ENCODE measurements at regions not wholly inside any gene's neighbourhood (a gene's known extent, or its start where the extent isn't known, plus 50 kb on each side); places are given as distances from the start of the nearest gene placed in this dataset.

GRCh38 chr4:73001885-73002284 lies 67.6 kb downstream of the COX18 start:
- ATAC-seq (replicated peaks; ENCODE audit: extremely low read depth, poor library complexity, severe bottlenecking) = no peak
- no peaks in the 10 kb centered on the region for H3K4me1 Mint-ChIP-seq
- no peak for DNase-seq (ENCODE audit: low spot score in 2 of 2)
- H3K9me3 Mint-ChIP-seq = no peaks in the 10 kb centered on the region
- H3K27me3 Mint-ChIP-seq = peaks cover 51% of the 10 kb centered on the region
- H3K36me3 Mint-ChIP-seq (ENCODE audit: insufficient read depth) = no peaks in the 10 kb centered on the region
- no peak overlapping the region for H3K27ac Mint-ChIP-seq (ENCODE audit: low read depth)
- no peak overlapping the region for H3K4me3 Mint-ChIP-seq

GRCh38 chr4:72997409-72997808 lies 72.1 kb downstream of the COX18 start:
- ATAC-seq (replicated peaks; ENCODE audit: extremely low read depth, poor library complexity, severe bottlenecking) (no peak), DNase-seq (ENCODE audit: low spot score in 2 of 2) (no peak)
- Mint-ChIP-seq H3K27ac (ENCODE audit: low read depth) (no peak overlapping the region), H3K9me3 (no peaks in the 10 kb centered on the region), H3K36me3 (ENCODE audit: insufficient read depth) (no peaks in the 10 kb centered on the region), H3K27me3 (peaks cover 24% of the 10 kb centered on the region), H3K4me1 (no peaks in the 10 kb centered on the region), H3K4me3 (no peak overlapping the region)

GRCh38 chr4:72994670-72995069 lies 74.8 kb downstream of the COX18 start:
- DNase-seq (ENCODE audit: low spot score in 2 of 2) = no peak
- H3K27ac Mint-ChIP-seq (ENCODE audit: low read depth) = no peak overlapping the region
- H3K4me3 Mint-ChIP-seq = no peak overlapping the region
- ATAC-seq (replicated peaks; ENCODE audit: extremely low read depth, poor library complexity, severe bottlenecking) = no peak
- no peaks in the 10 kb centered on the region for H3K4me1 Mint-ChIP-seq
- H3K9me3 Mint-ChIP-seq = no peaks in the 10 kb centered on the region
- H3K36me3 Mint-ChIP-seq (ENCODE audit: insufficient read depth) = no peaks in the 10 kb centered on the region
- H3K27me3 Mint-ChIP-seq = peaks cover 20% of the 10 kb centered on the region

- H3K4me1 Mint-ChIP-seq = no peaks in the 10 kb centered on the region
- no peaks in the 10 kb centered on the region for H3K36me3 Mint-ChIP-seq (ENCODE audit: insufficient read depth)
- DNase-seq (ENCODE audit: low spot score in 2 of 2) (no peak), ATAC-seq (replicated peaks; ENCODE audit: extremely low read depth, poor library complexity, severe bottlenecking) (no peak)
- H3K9me3 Mint-ChIP-seq = no peaks in the 10 kb centered on the region
- peaks cover 20% of the 10 kb centered on the region for H3K27me3 Mint-ChIP-seq
- H3K27ac Mint-ChIP-seq (ENCODE audit: low read depth) = no peak overlapping the region
- H3K4me3 Mint-ChIP-seq = no peak overlapping the region
Observed at GRCh38 chr4:72993876-72994275, 75.6 kb downstream of the COX18 start.

GRCh38 chr4:72991873-72992272 lies 77.6 kb downstream of the COX18 start:
- ATAC-seq (replicated peaks; ENCODE audit: extremely low read depth, poor library complexity, severe bottlenecking) (no peak), DNase-seq (ENCODE audit: low spot score in 2 of 2) (no peak)
- no peaks in the 10 kb centered on the region for H3K4me1 Mint-ChIP-seq
- H3K4me3 Mint-ChIP-seq = no peak overlapping the region
- no peak overlapping the region for H3K27ac Mint-ChIP-seq (ENCODE audit: low read depth)
- no peaks in the 10 kb centered on the region for H3K9me3 Mint-ChIP-seq
- no peaks in the 10 kb centered on the region for H3K36me3 Mint-ChIP-seq (ENCODE audit: insufficient read depth)
- peaks cover 9% of the 10 kb centered on the region for H3K27me3 Mint-ChIP-seq

- Mint-ChIP-seq H3K36me3 (ENCODE audit: insufficient read depth) (no peaks in the 10 kb centered on the region), H3K4me1 (no peaks in the 10 kb centered on the region), H3K4me3 (no peak overlapping the region), H3K27me3 (peaks cover 9% of the 10 kb centered on the region), H3K9me3 (no peaks in the 10 kb centered on the region), H3K27ac (ENCODE audit: low read depth) (no peak overlapping the region)
- no peak for ATAC-seq (replicated peaks; ENCODE audit: extremely low read depth, poor library complexity, severe bottlenecking)
- DNase-seq (ENCODE audit: low spot score in 2 of 2) = no peak
Observed at GRCh38 chr4:72987741-72988729, 81.5 kb downstream of the COX18 start.

- Mint-ChIP-seq H3K27me3 (peaks cover 18% of the 10 kb centered on the region), H3K36me3 (ENCODE audit: insufficient read depth) (no peaks in the 10 kb centered on the region), H3K27ac (ENCODE audit: low read depth) (no peak overlapping the region), H3K4me1 (peaks cover 5% of the 10 kb centered on the region), H3K4me3 (no peak overlapping the region), H3K9me3 (no peaks in the 10 kb centered on the region)
- no peak for DNase-seq (ENCODE audit: low spot score in 2 of 2)
- ATAC-seq (replicated peaks; ENCODE audit: extremely low read depth, poor library complexity, severe bottlenecking) = no peak
Observed at GRCh38 chr4:72984351-72984750, 85.2 kb downstream of the COX18 start.

- ATAC-seq (replicated peaks; ENCODE audit: extremely low read depth, poor library complexity, severe bottlenecking) (no peak), DNase-seq (ENCODE audit: low spot score in 2 of 2) (no peak)
- Mint-ChIP-seq H3K27ac (ENCODE audit: low read depth) (no peak overlapping the region), H3K27me3 (peaks cover 21% of the 10 kb centered on the region), H3K9me3 (no peaks in the 10 kb centered on the region), H3K4me3 (no peak overlapping the region), H3K4me1 (peaks cover 5% of the 10 kb centered on the region), H3K36me3 (ENCODE audit: insufficient read depth) (no peaks in the 10 kb centered on the region)
Observed at GRCh38 chr4:72983709-72984108, 85.8 kb downstream of the COX18 start.

GRCh38 chr4:72977936-72978485 lies 91.5 kb downstream of the COX18 start:
- Mint-ChIP-seq H3K36me3 (ENCODE audit: insufficient read depth) (no peaks in the 10 kb centered on the region), H3K4me1 (peaks cover 5% of the 10 kb centered on the region), H3K27ac (ENCODE audit: low read depth) (no peak overlapping the region), H3K27me3 (peaks cover 40% of the 10 kb centered on the region), H3K4me3 (no peak overlapping the region), H3K9me3 (no peaks in the 10 kb centered on the region)
- DNase-seq (ENCODE audit: low spot score in 2 of 2) (no peak), ATAC-seq (replicated peaks; ENCODE audit: extremely low read depth, poor library complexity, severe bottlenecking) (no peak)

- Mint-ChIP-seq H3K4me3 (no peak overlapping the region), H3K27ac (ENCODE audit: low read depth) (no peak overlapping the region), H3K36me3 (ENCODE audit: insufficient read depth) (no peaks in the 10 kb centered on the region), H3K9me3 (no peaks in the 10 kb centered on the region), H3K4me1 (peaks cover 5% of the 10 kb centered on the region), H3K27me3 (peaks cover 48% of the 10 kb centered on the region)
- ATAC-seq (replicated peaks; ENCODE audit: extremely low read depth, poor library complexity, severe bottlenecking) (no peak), DNase-seq (ENCODE audit: low spot score in 2 of 2) (no peak)
Observed at GRCh38 chr4:72975488-72975784, 94.1 kb downstream of the COX18 start.

- DNase-seq (ENCODE audit: low spot score in 2 of 2) (no peak), ATAC-seq (replicated peaks; ENCODE audit: extremely low read depth, poor library complexity, severe bottlenecking) (no peak)
- Mint-ChIP-seq H3K27me3 (peaks cover 43% of the 10 kb centered on the region), H3K9me3 (no peaks in the 10 kb centered on the region), H3K36me3 (ENCODE audit: insufficient read depth) (no peaks in the 10 kb centered on the region), H3K27ac (ENCODE audit: low read depth) (no peak overlapping the region), H3K4me3 (no peak overlapping the region), H3K4me1 (peaks cover 3% of the 10 kb centered on the region)
Observed at GRCh38 chr4:72974694-72975487, 94.6 kb downstream of the COX18 start.

- ATAC-seq (replicated peaks; ENCODE audit: extremely low read depth, poor library complexity, severe bottlenecking) (no peak), DNase-seq (ENCODE audit: low spot score in 2 of 2) (no peak)
- H3K36me3 Mint-ChIP-seq (ENCODE audit: insufficient read depth) = no peaks in the 10 kb centered on the region
- no peaks in the 10 kb centered on the region for H3K4me1 Mint-ChIP-seq
- H3K4me3 Mint-ChIP-seq = no peak overlapping the region
- no peaks in the 10 kb centered on the region for H3K9me3 Mint-ChIP-seq
- H3K27ac Mint-ChIP-seq (ENCODE audit: low read depth) = no peak overlapping the region
- peaks cover 15% of the 10 kb centered on the region for H3K27me3 Mint-ChIP-seq
Observed at GRCh38 chr4:72971572-72971971, 97.9 kb downstream of the COX18 start.

GRCh38 chr4:72970756-72971155 lies 98.8 kb downstream of the COX18 start:
- Mint-ChIP-seq H3K4me3 (no peak overlapping the region), H3K4me1 (no peaks in the 10 kb centered on the region), H3K9me3 (no peaks in the 10 kb centered on the region), H3K27ac (ENCODE audit: low read depth) (no peak overlapping the region), H3K27me3 (peaks cover 8% of the 10 kb centered on the region), H3K36me3 (ENCODE audit: insufficient read depth) (no peaks in the 10 kb centered on the region)
- no peak for DNase-seq (ENCODE audit: low spot score in 2 of 2)
- no peak for ATAC-seq (replicated peaks; ENCODE audit: extremely low read depth, poor library complexity, severe bottlenecking)

All from central memory CD8-positive, alpha-beta T cell (primary cell).